Heart left ventricle (tissue), 16 donors: ENCODE measurements at regions not wholly inside any gene's neighbourhood (a gene's known extent, or its start where the extent isn't known, plus 50 kb on each side); places are given as distances from the start of the nearest gene placed in this dataset.
A peak's percentile ranks its signal among the peaks of the same experiment; 100 is the strongest.

Source experiments
- ATAC-seq, 4 donors: fragments of 200-7000 bp; cut with Tn5 transposase; one replicate each; pipeline ENCODE4 v1.9.1; 2020 to 2022; ENCODE audit warnings: moderate library complexity in 4 of 4, mild to moderate bottlenecking in 3 of 4, moderate number of reproducible peaks in 1 of 4
- DNase-seq, 5 donors: peaks; one replicate each; pipeline ENCODE4 v3.0.0-alpha.2; 2020
- H3K27ac ChIP-seq, 12 donors: fragments of 200-600 bp; sonication (generic) in 4 of 12; one replicate each; pipeline versions ENCODE4 v1.5.0 to v1.8.0; 2016 to 2022; ENCODE audit warnings: mild to moderate bottlenecking in 2 of 12
- H3K27me3 ChIP-seq, 9 donors: fragments of 200-600 bp; sonication (generic) in 2 of 9; one replicate each; pipeline versions ENCODE4 v1.5.1 to v1.8.0; 2016 to 2022; ENCODE audit warnings: mild to moderate bottlenecking in 3 of 9
- H3K36me3 ChIP-seq, 9 donors: fragments of 200-600 bp; sonication (generic) in 2 of 9; one replicate each; pipeline versions ENCODE4 v1.5.0 to v1.8.0; 2018 to 2022; ENCODE audit warnings: mild to moderate bottlenecking in 2 of 9
- H3K4me1 ChIP-seq, 12 donors: fragments of 200-600 bp; sonication (generic) in 4 of 12; one replicate each; pipeline versions ENCODE4 v1.5.0 to v1.8.0; 2016 to 2022; ENCODE audit warnings: mild to moderate bottlenecking in 3 of 12
- H3K4me3 ChIP-seq, 12 donors: fragments of 200-600 bp; sonication (generic) in 4 of 12; one replicate each; pipeline versions ENCODE4 v1.5.0 to v1.8.0; 2017 to 2022; ENCODE audit warnings: mild to moderate bottlenecking in 9 of 12, moderate library complexity in 4 of 12
- H3K9me3 ChIP-seq, 12 donors: fragments of 200-600 bp; sonication (generic) in 4 of 12; one replicate each; pipeline versions ENCODE4 v1.5.0 to v1.8.0; 2016 to 2022; ENCODE audit warnings: mild to moderate bottlenecking in 1 of 12
- POLR2A ChIP-seq, 2 donors: fragments of 450-650 bp; IDR thresholded peaks; one replicate each; pipeline ENCODE4 v1.6.1; 2017; ENCODE audit warnings: antibody characterized with exemption in 2 of 2, mild to moderate bottlenecking in 2 of 2, moderate library complexity in 2 of 2
- WGBS, 4 donors: extraction: QIAGEN DNeasy Blood & Tissue Kit in 2 of 4; methylation state at CpG; one replicate each; pipeline versions ENCODE4 v1.1.5 to v1.1.7; 2013 to 2018; 5-methylcytosine and 5-hydroxymethylcytosine counted together
- intact Hi-C, 10 donors: fragments of 100-400 bp; cut with DNase I; formaldehyde crosslinking; loops; one replicate each; pipeline versions ENCODE4 v1.11.1 to v1.14.2; 2022
- TF ChIP-seq, protein P1 (sequence below), 12 donors: fragments of 200-600 bp; sonication (generic) in 4 of 12; IDR thresholded peaks; one replicate each; pipeline versions ENCODE4 v1.5.0 to v1.8.0; 2018 to 2022; ENCODE audit warnings: antibody characterized with exemption in 12 of 12, mild to moderate bottlenecking in 5 of 12
- donor health status: ischemic (EF 13 %, LVEDD 7.1; RV severe dilation, severe dysfunction).
- donor health status: healthy with polysubstance abuse.
- donor health status: DM: no; HTN: yes; CAD: no.
- donor health status: DM: no; HTN: no; CAD: no.
- donor health status: ischemic (EF 25% LVEDD 6.9; RV normal size, moderate dysfunction).
- donor health status: ischemic (EF 25% LVEDD 5.7; RV mildly dilated, moderate dysfunction).
- donor health status: healthy.
- donor health status: DM: yes; HTN: yes; CAD: no.
- donor health status: ischemic (EF 35%, LVEDD 5.7; RV mildly dilated, moderate dysfunction).
- donor health status: nonischemic (EF 11% LVEDD 7.7; RV severe dilation, severe dysfunction).
- donor health status: DM: yes; HTN: yes; CAD: no.
- donor health status: PGD.
- donor health status: ischemic (EF 29% LVEDD 5.4; RV normal size, mild dysfunction).
- donor health status: nonischemic (EF 23%, LVEDD 6.1; RV moderate dilation, normal function).

DNA sequence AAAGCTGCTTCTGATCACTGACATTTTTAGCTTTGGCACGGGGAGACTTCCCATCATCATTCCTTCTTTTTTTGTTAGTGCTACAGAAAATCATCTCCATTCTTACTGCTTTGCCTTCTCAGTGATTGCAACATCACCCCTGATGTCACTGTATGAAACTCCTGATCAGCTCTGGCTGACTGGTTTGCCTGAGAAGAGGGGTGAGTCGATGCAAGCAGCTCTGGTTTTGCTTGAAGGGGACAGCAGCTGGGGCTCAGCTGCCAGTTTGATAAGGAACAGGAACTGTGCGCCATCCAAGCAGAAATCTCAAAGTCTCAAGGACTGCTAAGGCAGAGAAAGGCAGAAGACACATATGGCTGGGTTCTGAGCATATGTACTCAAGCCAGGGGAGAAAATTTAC lies 808.5 kb upstream of the CELF2 start:
- no peak for TF ChIP-seq POLR2A (IDR thresholded peaks at IDR 0.05)
- TF ChIP-seq, protein P1, sequence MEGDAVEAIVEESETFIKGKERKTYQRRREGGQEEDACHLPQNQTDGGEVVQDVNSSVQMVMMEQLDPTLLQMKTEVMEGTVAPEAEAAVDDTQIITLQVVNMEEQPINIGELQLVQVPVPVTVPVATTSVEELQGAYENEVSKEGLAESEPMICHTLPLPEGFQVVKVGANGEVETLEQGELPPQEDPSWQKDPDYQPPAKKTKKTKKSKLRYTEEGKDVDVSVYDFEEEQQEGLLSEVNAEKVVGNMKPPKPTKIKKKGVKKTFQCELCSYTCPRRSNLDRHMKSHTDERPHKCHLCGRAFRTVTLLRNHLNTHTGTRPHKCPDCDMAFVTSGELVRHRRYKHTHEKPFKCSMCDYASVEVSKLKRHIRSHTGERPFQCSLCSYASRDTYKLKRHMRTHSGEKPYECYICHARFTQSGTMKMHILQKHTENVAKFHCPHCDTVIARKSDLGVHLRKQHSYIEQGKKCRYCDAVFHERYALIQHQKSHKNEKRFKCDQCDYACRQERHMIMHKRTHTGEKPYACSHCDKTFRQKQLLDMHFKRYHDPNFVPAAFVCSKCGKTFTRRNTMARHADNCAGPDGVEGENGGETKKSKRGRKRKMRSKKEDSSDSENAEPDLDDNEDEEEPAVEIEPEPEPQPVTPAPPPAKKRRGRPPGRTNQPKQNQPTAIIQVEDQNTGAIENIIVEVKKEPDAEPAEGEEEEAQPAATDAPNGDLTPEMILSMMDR (IDR thresholded peaks at IDR 0.05) = no peak
- H3K9me3 ChIP-seq = peaks cover 0 to 17% (median 7%) of the 10 kb centered on the region in 12 donors
- peak in 2 of 5 donors; percentile 25 to 40 for DNase-seq
- H3K27ac ChIP-seq = no peak overlapping the region
- no peak overlapping the region for H3K4me3 ChIP-seq
- WGBS, 4 donors = 13 to 18% (median 14%) methylated on average over 3 of the region's 3 CpGs
- peaks cover 0 to 4% (median 0%) of the 10 kb centered on the region in 12 donors for H3K4me1 ChIP-seq
- peak in 2 of 4 donors; percentile 57 to 73 for ATAC-seq
- intact Hi-C loops = no loop called here
- no peaks in the 10 kb centered on the region for H3K36me3 ChIP-seq
- H3K27me3 ChIP-seq = no peaks in the 10 kb centered on the region

DNA sequence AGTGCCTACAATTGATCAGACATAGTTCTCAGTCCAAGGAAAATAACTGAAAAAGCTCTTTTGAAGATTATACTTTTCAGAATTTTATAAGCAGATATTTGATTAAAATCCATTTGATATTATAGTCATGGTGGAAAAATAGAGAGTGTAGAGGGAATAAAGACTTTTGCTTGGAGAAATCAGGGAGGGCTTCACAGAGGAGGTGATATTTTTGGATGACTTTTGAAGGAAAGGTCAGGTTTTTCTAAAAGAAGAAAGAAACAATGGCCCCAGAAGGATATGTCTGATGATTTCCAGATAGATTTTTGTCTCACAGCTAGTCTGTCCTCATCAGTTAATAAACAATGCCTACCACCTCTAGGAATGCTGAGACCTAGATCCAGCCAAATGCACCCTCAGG lies 806.3 kb upstream of the CELF2 start:
- H3K36me3 ChIP-seq = no peaks in the 10 kb centered on the region
- peaks cover 0 to 4% (median 0%) of the 10 kb centered on the region in 12 donors for H3K4me1 ChIP-seq
- TF ChIP-seq, protein P1 (IDR thresholded peaks at IDR 0.05) = no peak
- no peak for TF ChIP-seq POLR2A (IDR thresholded peaks at IDR 0.05)
- H3K4me3 ChIP-seq = no peak overlapping the region
- ATAC-seq = no peak
- DNase-seq = no peak
- intact Hi-C loops = no loop called here
- H3K27ac ChIP-seq = no peak overlapping the region
- no peaks in the 10 kb centered on the region for H3K27me3 ChIP-seq
- H3K9me3 ChIP-seq = no peaks in the 10 kb centered on the region

DNA sequence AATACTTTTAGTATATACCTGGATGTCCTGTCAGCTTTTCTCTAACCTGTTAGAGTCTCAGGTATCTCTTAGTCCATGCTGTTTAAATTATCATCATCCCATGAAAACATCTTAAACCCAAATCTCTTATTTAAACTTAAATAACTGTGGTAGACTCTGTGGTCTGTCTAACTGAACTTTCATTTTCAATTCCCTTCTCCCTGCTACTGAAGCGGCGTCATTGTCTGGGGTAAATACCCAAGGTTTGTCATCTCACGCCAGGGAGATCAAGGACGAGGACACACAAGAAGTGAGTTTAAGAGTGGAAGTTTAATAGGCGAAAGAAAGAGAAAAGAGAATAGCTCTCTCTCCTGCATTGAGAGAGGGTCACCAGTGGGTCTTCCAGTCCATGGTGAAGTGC lies 804.4 kb upstream of the CELF2 start:
- intact Hi-C loops = no loop called here
- DNase-seq (no peak), ATAC-seq (no peak)
- Histone ChIP-seq H3K4me3 (no peak overlapping the region), H3K27ac (no peak overlapping the region), H3K9me3 (no peaks in the 10 kb centered on the region), H3K27me3 (no peaks in the 10 kb centered on the region), H3K4me1 (peaks cover 0 to 4% (median 0%) of the 10 kb centered on the region in 12 donors), H3K36me3 (no peaks in the 10 kb centered on the region)
- TF ChIP-seq, protein P1 (IDR thresholded peaks at IDR 0.05) = no peak
- no peak for TF ChIP-seq POLR2A (IDR thresholded peaks at IDR 0.05)
- WGBS, 4 donors = 92 to 95% (median 93%) methylated on average over 5 of the region's 5 CpGs

DNA sequence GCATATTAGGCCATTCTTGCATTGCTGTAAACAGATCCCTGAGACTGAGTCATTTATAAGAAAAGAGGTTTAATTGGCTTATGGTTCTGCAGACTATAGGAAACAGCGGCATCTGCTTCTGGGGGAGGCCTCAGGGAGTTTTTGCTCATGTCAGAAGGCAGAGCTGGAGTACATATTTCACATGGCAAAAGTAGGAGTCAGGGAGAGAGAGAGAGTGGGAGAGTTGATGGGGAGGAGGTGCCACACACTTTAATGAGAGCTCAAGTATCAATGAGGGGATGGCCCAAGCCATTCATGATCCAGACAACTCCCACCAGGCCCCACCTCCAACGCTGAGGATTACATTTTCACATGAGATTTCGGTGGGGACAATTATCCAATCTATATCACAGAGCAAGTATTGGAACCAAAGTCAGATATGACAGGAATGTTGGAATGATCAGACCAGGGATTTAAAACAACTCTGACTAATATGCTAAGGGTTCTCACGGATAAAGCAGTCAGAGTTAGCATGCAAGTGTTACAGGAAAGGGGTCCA lies 795.3 kb upstream of the CELF2 start:
- WGBS, 4 donors = 53 to 77% (median 66%) methylated on average over 4 of the region's 4 CpGs
- Histone ChIP-seq H3K4me1 (no peaks in the 10 kb centered on the region), H3K4me3 (no peak overlapping the region), H3K27ac (no peak overlapping the region), H3K27me3 (no peaks in the 10 kb centered on the region), H3K36me3 (no peaks in the 10 kb centered on the region), H3K9me3 (no peaks in the 10 kb centered on the region)
- ATAC-seq = no peak
- TF ChIP-seq, protein P1 (IDR thresholded peaks at IDR 0.05) = no peak
- TF ChIP-seq POLR2A (IDR thresholded peaks at IDR 0.05) = no peak
- no peak for DNase-seq
- intact Hi-C loops = no loop called here
